ENCODE measurements at regions not wholly inside any gene's neighbourhood (a gene's known extent, or its start where the extent isn't known, plus 50 kb on each side); places are given as distances from the start of the nearest gene placed in this dataset.

DNA sequence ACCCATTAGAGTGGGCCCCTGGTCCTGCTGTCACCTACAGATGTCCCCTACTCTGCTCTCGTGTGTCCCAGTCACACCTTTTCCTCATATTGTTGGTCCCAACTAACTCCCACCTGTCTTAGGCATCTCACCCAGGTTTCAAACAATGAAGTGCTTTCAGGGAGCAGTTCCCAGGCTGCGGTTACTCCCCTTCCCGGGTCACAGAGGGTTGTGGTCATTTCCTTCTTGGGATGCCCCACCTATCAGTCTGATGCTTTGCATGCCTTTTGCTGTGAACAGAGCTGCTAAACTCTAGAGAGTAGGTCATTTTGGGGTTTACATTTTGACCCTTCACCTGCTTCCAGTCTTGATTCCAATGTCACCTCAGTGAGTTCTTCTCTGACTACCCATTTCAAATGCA, 181.6 kb downstream of the CDC5L start:
- TF ChIP-seq PATZ1 (tag by site-specific recombination; IDR thresholded peaks at IDR 0.05) (no peak), YY1 (tag by site-specific recombination; IDR thresholded peaks at IDR 0.05) (no peak), ZNF621 (tag by site-specific recombination; IDR thresholded peaks at IDR 0.05) (no peak), ZNF114 (tag by site-specific recombination; IDR thresholded peaks at IDR 0.05) (no peak), GLIS2 (tag by site-specific recombination; IDR thresholded peaks at IDR 0.05) (no peak), CTCF (tag by site-specific recombination; IDR thresholded peaks at IDR 0.05) (no peak)
- TF ChIP-seq, protein P1, sequence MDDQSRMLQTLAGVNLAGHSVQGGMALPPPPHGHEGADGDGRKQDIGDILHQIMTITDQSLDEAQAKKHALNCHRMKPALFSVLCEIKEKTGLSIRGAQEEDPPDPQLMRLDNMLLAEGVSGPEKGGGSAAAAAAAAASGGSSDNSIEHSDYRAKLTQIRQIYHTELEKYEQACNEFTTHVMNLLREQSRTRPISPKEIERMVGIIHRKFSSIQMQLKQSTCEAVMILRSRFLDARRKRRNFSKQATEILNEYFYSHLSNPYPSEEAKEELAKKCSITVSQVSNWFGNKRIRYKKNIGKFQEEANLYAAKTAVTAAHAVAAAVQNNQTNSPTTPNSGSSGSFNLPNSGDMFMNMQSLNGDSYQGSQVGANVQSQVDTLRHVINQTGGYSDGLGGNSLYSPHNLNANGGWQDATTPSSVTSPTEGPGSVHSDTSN (CRISPR knock-in tag; IDR thresholded peaks at IDR 0.05) = no peak
